ENCODE measurements at regions not wholly inside any gene's neighbourhood (a gene's known extent, or its start where the extent isn't known, plus 50 kb on each side); places are given as distances from the start of the nearest gene placed in this dataset.

DNA sequence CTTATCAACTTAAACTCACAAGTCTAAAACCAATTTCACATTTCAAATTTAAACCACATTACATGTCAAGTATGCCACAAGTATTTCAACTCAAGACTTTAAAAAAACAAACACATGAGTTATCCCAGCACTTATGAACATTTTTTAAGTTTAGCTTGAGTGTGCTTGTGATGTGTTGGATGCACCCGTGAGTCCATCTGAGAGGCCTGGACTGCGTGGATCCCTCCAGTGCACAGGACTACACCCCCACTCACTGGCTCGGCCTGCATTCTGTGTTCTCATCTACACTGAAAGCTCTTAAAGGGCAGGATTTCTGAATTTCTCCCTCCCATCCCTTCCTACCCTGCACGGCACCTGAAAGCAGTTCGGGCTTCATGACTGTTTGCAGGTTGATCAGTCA, 128.8 kb upstream of the CD93 start:
- H3K4me3 ChIP-seq (ENCODE audit: low read depth, low read length) = no peak overlapping the region
- CTCF ChIA-PET = no interaction called here

GRCh38 chr20:23212464-23212995, 126.4 kb upstream of the CD93 start:
- ChIA-PET CTCF (interaction anchor here (0.7 to 1.3 kb wide), 3 partner anchors 8 to 275 kb away, joined by 3 to 8 read pairs (median 4); no protein-coding TSS in a partner anchor), POLR2A (no interaction called here)
- no peaks in the 10 kb centered on the region for H3K4me1 ChIP-seq (ENCODE audit: control insufficient read depth, insufficient read depth, low read length)
- no peak overlapping the region for H3K27ac ChIP-seq (ENCODE audit: extremely low read depth, low read depth, low read length)
- H3K36me3 ChIP-seq (ENCODE audit: control insufficient read depth in 2 of 2, insufficient read depth in 1 of 2, low read length in 2 of 2) = no peaks in the 10 kb centered on the region
- no peaks in the 10 kb centered on the region for H3K9me3 ChIP-seq (ENCODE audit: control insufficient read depth, insufficient read depth, low read depth, low read length)
- H3K4me3 ChIP-seq (ENCODE audit: low read depth, low read length) = no peak overlapping the region
- no peak for TF ChIP-seq ZNF560 (tag by site-specific recombination; IDR thresholded peaks at IDR 0.05; ENCODE audit: borderline replicate concordance)
- TF ChIP-seq ZNF473 (tag by site-specific recombination; IDR thresholded peaks at IDR 0.05) = no peak
- TF ChIP-seq ZNF391 (tag by site-specific recombination; IDR thresholded peaks at IDR 0.05; ENCODE audit: borderline replicate concordance, low read depth) = no peak
- TF ChIP-seq SALL2 (tag by site-specific recombination; IDR thresholded peaks at IDR 0.05; ENCODE audit: borderline replicate concordance) = no peak
- TF ChIP-seq ZNF114 (tag by site-specific recombination; IDR thresholded peaks at IDR 0.05) = no peak
- TF ChIP-seq ZNF610 (tag by site-specific recombination; IDR thresholded peaks at IDR 0.05; ENCODE audit: borderline replicate concordance) = no peak
- no peak for TF ChIP-seq GLI4 (tag by site-specific recombination; IDR thresholded peaks at IDR 0.05)
- TF ChIP-seq, protein P1, sequence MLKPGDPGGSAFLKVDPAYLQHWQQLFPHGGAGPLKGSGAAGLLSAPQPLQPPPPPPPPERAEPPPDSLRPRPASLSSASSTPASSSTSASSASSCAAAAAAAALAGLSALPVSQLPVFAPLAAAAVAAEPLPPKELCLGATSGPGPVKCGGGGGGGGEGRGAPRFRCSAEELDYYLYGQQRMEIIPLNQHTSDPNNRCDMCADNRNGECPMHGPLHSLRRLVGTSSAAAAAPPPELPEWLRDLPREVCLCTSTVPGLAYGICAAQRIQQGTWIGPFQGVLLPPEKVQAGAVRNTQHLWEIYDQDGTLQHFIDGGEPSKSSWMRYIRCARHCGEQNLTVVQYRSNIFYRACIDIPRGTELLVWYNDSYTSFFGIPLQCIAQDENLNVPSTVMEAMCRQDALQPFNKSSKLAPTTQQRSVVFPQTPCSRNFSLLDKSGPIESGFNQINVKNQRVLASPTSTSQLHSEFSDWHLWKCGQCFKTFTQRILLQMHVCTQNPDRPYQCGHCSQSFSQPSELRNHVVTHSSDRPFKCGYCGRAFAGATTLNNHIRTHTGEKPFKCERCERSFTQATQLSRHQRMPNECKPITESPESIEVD (tag by site-specific recombination; IDR thresholded peaks at IDR 0.05) = no peak
- no peak for TF ChIP-seq ELK4 (IDR thresholded peaks at IDR 0.05; ENCODE audit: borderline replicate concordance, low read depth, low read length)
- no peak for TF ChIP-seq ZNF626 (tag by site-specific recombination; IDR thresholded peaks at IDR 0.05)
- TF ChIP-seq ZIC2 (tag by site-specific recombination; IDR thresholded peaks at IDR 0.05) = peak; percentile 51; the same call in 1 of the 2 replicates
- no peak for TF ChIP-seq ZSCAN18 (tag by site-specific recombination; IDR thresholded peaks at IDR 0.05)
- TF ChIP-seq ZNF600 (tag by site-specific recombination; IDR thresholded peaks at IDR 0.05) = 0 out of 2 replicates have a peak, but pooled peaks have one; percentile 18
- TF ChIP-seq, protein P2, sequence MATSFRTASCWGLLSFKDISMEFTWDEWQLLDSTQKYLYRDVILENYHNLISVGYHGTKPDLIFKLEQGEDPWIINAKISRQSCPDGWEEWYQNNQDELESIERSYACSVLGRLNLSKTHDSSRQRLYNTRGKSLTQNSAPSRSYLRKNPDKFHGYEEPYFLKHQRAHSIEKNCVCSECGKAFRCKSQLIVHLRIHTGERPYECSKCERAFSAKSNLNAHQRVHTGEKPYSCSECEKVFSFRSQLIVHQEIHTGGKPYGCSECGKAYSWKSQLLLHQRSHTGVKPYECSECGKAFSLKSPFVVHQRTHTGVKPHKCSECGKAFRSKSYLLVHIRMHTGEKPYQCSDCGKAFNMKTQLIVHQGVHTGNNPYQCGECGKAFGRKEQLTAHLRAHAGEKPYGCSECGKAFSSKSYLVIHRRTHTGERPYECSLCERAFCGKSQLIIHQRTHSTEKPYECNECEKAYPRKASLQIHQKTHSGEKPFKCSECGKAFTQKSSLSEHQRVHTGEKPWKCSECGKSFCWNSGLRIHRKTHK (tag by site-specific recombination; IDR thresholded peaks at IDR 0.05) = no peak
- peak; percentile 62; the same call in 1 of the 2 replicates for TF ChIP-seq GLIS1 (tag by site-specific recombination; IDR thresholded peaks at IDR 0.05)
- TF ChIP-seq SCRT2 (tag by site-specific recombination; IDR thresholded peaks at IDR 0.05) = no peak
- no peak for TF ChIP-seq ZNF311 (tag by site-specific recombination; IDR thresholded peaks at IDR 0.05; ENCODE audit: borderline replicate concordance)
- TF ChIP-seq ZNF514 (tag by site-specific recombination; IDR thresholded peaks at IDR 0.05) = no peak
- no peak for TF ChIP-seq MZF1 (tag by site-specific recombination; IDR thresholded peaks at IDR 0.05; ENCODE audit: borderline replicate concordance)
- no peak for TF ChIP-seq HOXC10 (CRISPR knock-in tag; IDR thresholded peaks at IDR 0.05)
- TF ChIP-seq ZNF394 (tag by site-specific recombination; IDR thresholded peaks at IDR 0.05; ENCODE audit: borderline replicate concordance) = no peak
- no peak for TF ChIP-seq ZNF19 (tag by site-specific recombination; IDR thresholded peaks at IDR 0.05; ENCODE audit: low read depth)
- TF ChIP-seq ZSCAN30 (tag by site-specific recombination; IDR thresholded peaks at IDR 0.05) = no peak

More for the DNA sequence above, 128.8 kb upstream of the CD93 start:
- no peak for TF ChIP-seq ZBTB21 (tag by site-specific recombination; IDR thresholded peaks at IDR 0.05)
- Histone ChIP-seq H3K27ac (ENCODE audit: extremely low read depth, low read depth, low read length) (no peak overlapping the region), H3K4me1 (ENCODE audit: control insufficient read depth, insufficient read depth, low read length) (no peaks in the 10 kb centered on the region), H3K9me3 (ENCODE audit: control insufficient read depth, insufficient read depth, low read depth, low read length) (no peaks in the 10 kb centered on the region), H3K36me3 (ENCODE audit: control insufficient read depth in 2 of 2, insufficient read depth in 1 of 2, low read length in 2 of 2) (no peaks in the 10 kb centered on the region)
- POLR2A ChIA-PET = no interaction called here
